IMR-90 (cell line): ENCODE measurements at regions not wholly inside any gene's neighbourhood (a gene's known extent, or its start where the extent isn't known, plus 50 kb on each side); places are given as distances from the start of the nearest gene placed in this dataset.
A peak's percentile ranks its signal among the peaks of the same experiment; 100 is the strongest.

ENCODE experiments used
- ATAC-seq: fragments of 200-7000 bp; cut with Tn5 transposase; 2 replicates; pipeline ENCODE4 v1.9.1; 2020; ENCODE audit warnings: low read depth, mild to moderate bottlenecking, moderate library complexity
- BruUV-seq: library from RNA; stranded (reverse); fragments of 400-500 nt; replicated peaks from 2 replicates; lab custom pipeline; 2021; lab: Mats Ljungman, UMichigan
- CTCF ChIA-PET: fragments of 300-600 bp; formaldehyde crosslinking; extraction: SDS; loops from one replicate; lab custom pipeline; 2021; ENCODE audit warnings: antibody characterized with exemption; lab: Yijun Ruan, JAX
- POLR2A ChIA-PET: fragments of 300-600 bp; sonication (Branson Sonifier 250); formaldehyde crosslinking; loops from one replicate; lab custom pipeline; 2022; ENCODE audit warnings: antibody characterized with exemption; ENCODE audit not compliant: unreplicated experiment; lab: Charles Lee
- DNase-seq: peaks from one replicate; pipeline ENCODE4 v3.0.0; 2013
- H2AFZ ChIP-seq: replicated peaks from 2 replicates; pipeline ENCODE3; 2013; ENCODE audit warnings: low read length, mild to moderate bottlenecking; ENCODE audit not compliant: poor library complexity
- H2AK5ac ChIP-seq: 2 replicates; pipeline ENCODE4 v1.6.1; 2013; ENCODE audit warnings: low read depth, low read length, inconsistent platforms
- H2AK9ac ChIP-seq: replicated peaks from 2 replicates; pipeline ENCODE3; 2013; ENCODE audit warnings: mild to moderate bottlenecking, low read depth, low read length, moderate library complexity; ENCODE audit not compliant: poor library complexity
- H2BK120ac ChIP-seq: 2 replicates; pipeline ENCODE4 v1.6.1; 2013; ENCODE audit warnings: low read depth, low read length, inconsistent platforms
- H2BK15ac ChIP-seq: 3 replicates; pipeline ENCODE4 v1.6.1; 2013; ENCODE audit warnings: low read depth, low read length, inconsistent platforms
- H2BK20ac ChIP-seq: 2 replicates; pipeline ENCODE4 v1.6.1; 2013; ENCODE audit warnings: low read depth, mild to moderate bottlenecking, inconsistent platforms, low read length, moderate library complexity
- H2BK5ac ChIP-seq: 2 replicates; pipeline ENCODE4 v1.6.1; 2013; ENCODE audit warnings: mild to moderate bottlenecking, low read depth, low read length, inconsistent platforms; ENCODE audit not compliant: poor library complexity, severe bottlenecking
- H3K14ac ChIP-seq: replicated peaks from 2 replicates; pipeline ENCODE4 v1.6.1; 2013; ENCODE audit warnings: low read depth, low read length, inconsistent platforms
- H3K18ac ChIP-seq: 2 replicates; pipeline ENCODE4 v1.6.1; 2013; ENCODE audit warnings: low read depth, low read length, control low read depth
- H3K23ac ChIP-seq: 2 replicates; pipeline ENCODE4 v1.6.1; 2013; ENCODE audit warnings: low read depth, low read length, inconsistent platforms
- H3K27ac ChIP-seq: 2 replicates; pipeline ENCODE4 v1.5.1; 2013; ENCODE audit warnings: mild to moderate bottlenecking, control low read depth, low read length; ENCODE audit not compliant: insufficient read depth
- H3K27me3 ChIP-seq: 2 replicates; pipeline ENCODE4 v1.6.1; 2013; ENCODE audit warnings: low read length; ENCODE audit not compliant: control insufficient read depth, insufficient read depth
- H3K36me3 ChIP-seq: 2 replicates; pipeline ENCODE4 v1.6.1; 2013; ENCODE audit warnings: low read length, mixed read lengths; ENCODE audit not compliant: control insufficient read depth, insufficient read depth
- H3K4ac ChIP-seq: 2 replicates; pipeline ENCODE4 v1.6.1; 2013; ENCODE audit warnings: low read depth, low read length, inconsistent platforms
- H3K4me1 ChIP-seq: 2 replicates; pipeline ENCODE4 v1.6.1; 2013; ENCODE audit warnings: low read length, mixed read lengths; ENCODE audit not compliant: control insufficient read depth, insufficient read depth
- H3K4me2 ChIP-seq: 2 replicates; pipeline ENCODE4 v1.6.1; 2013; ENCODE audit warnings: low read depth, mild to moderate bottlenecking, control low read depth, low read length, moderate library complexity
- H3K4me3 ChIP-seq: 2 replicates; pipeline ENCODE4 v1.5.1; 2013; ENCODE audit warnings: low read depth, mild to moderate bottlenecking, control low read depth, low read length, moderate library complexity; ENCODE audit not compliant: insufficient read depth
- H3K56ac ChIP-seq: 2 replicates; pipeline ENCODE4 v1.6.1; 2013; ENCODE audit warnings: low read length, inconsistent platforms; ENCODE audit not compliant: insufficient read depth; ENCODE audit errors: extremely low read depth
- H3K79me1 ChIP-seq, 2 experiments: 2 replicates each; pipeline ENCODE4 v1.6.1; 2013; ENCODE audit warnings: low read length in 2 of 2, inconsistent platforms in 1 of 2, low read depth in 1 of 2
- H3K9ac ChIP-seq: 2 replicates; pipeline ENCODE4 v1.6.1; 2013; ENCODE audit warnings: low read depth, low read length, control low read depth
- H3K9me1 ChIP-seq: 2 replicates; pipeline ENCODE4 v1.6.1; 2013; ENCODE audit warnings: low read length, inconsistent platforms; ENCODE audit not compliant: insufficient read depth
- H3K9me3 ChIP-seq: 2 replicates; pipeline ENCODE4 v1.6.1; 2013; ENCODE audit warnings: low read length; ENCODE audit not compliant: control insufficient read depth, insufficient read depth
- H4K20me1 ChIP-seq: 2 replicates; pipeline ENCODE4 v1.6.1; 2013; ENCODE audit warnings: low read length, inconsistent platforms; ENCODE audit not compliant: insufficient read depth
- H4K5ac ChIP-seq: 2 replicates; pipeline ENCODE4 v1.6.1; 2013; ENCODE audit warnings: mild to moderate bottlenecking, low read depth, low read length, control low read depth
- H4K8ac ChIP-seq, 2 experiments: 2 replicates each; pipeline ENCODE4 v1.6.1; 2013; ENCODE audit warnings: low read depth in 2 of 2, low read length in 2 of 2, control low read depth in 1 of 2, inconsistent platforms in 1 of 2
- H4K91ac ChIP-seq: 2 replicates; pipeline ENCODE4 v1.6.1; 2013; ENCODE audit warnings: low read depth, low read length, inconsistent platforms; ENCODE audit not compliant: insufficient read depth
- BHLHE40 ChIP-seq: fragments of 150-350 bp; IDR thresholded peaks from 2 replicates; pipeline ENCODE4 v1.6.1; 2016; ENCODE audit warnings: mild to moderate bottlenecking, low read depth, low read length
- CEBPB ChIP-seq: IDR thresholded peaks from 2 replicates; pipeline ENCODE4 v1.6.1; 2012; ENCODE audit warnings: low read depth, low read length, improper control_type of control experiment
- CHD1 ChIP-seq: IDR thresholded peaks from 2 replicates; pipeline ENCODE4 v1.6.1; 2012; ENCODE audit warnings: low read depth, low read length, improper control_type of control experiment
- ELK1 ChIP-seq: fragments of 150-350 bp; IDR thresholded peaks from 2 replicates; pipeline ENCODE4 v1.6.1; 2016; ENCODE audit warnings: low read depth, mild to moderate bottlenecking, low read length, moderate library complexity, borderline replicate concordance
- FOS ChIP-seq: fragments of 150-350 bp; IDR thresholded peaks from 2 replicates; pipeline ENCODE4 v1.6.1; 2016; ENCODE audit warnings: low read depth, low read length
- MAFK ChIP-seq: IDR thresholded peaks from 2 replicates; pipeline ENCODE4 v1.6.1; 2012; ENCODE audit warnings: low read depth, low read length, improper control_type of control experiment
- MAZ ChIP-seq: IDR thresholded peaks from 2 replicates; pipeline ENCODE4 v1.6.1; 2012; ENCODE audit warnings: low read depth, mild to moderate bottlenecking, low read length, improper control_type of control experiment, moderate library complexity, borderline replicate concordance
- MXI1 ChIP-seq: IDR thresholded peaks from 2 replicates; pipeline ENCODE4 v1.6.1; 2012; ENCODE audit warnings: low read depth, mild to moderate bottlenecking, low read length, moderate library complexity, borderline replicate concordance
- NFE2L2 ChIP-seq: fragments of 150-350 bp; IDR thresholded peaks from 2 replicates; pipeline ENCODE4 v1.6.1; 2016; ENCODE audit warnings: low read depth, mild to moderate bottlenecking, low read length
- POLR2A ChIP-seq: IDR thresholded peaks from 2 replicates; pipeline ENCODE4 v1.6.1; 2012; ENCODE audit warnings: mild to moderate bottlenecking, low read depth, low read length
- RAD21 ChIP-seq: IDR thresholded peaks from 2 replicates; pipeline ENCODE4 v1.6.1; 2012; ENCODE audit warnings: low read length, improper control_type of control experiment
- RCOR1 ChIP-seq: IDR thresholded peaks from 2 replicates; pipeline ENCODE4 v1.6.1; 2012; ENCODE audit warnings: mild to moderate bottlenecking, low read length, improper control_type of control experiment; ENCODE audit not compliant: insufficient replicate concordance
- RFX5 ChIP-seq: IDR thresholded peaks from 2 replicates; pipeline ENCODE4 v1.8.0; 2012; ENCODE audit warnings: low read depth, mild to moderate bottlenecking, low read length, moderate library complexity
- SMC3 ChIP-seq: fragments of 150-350 bp; IDR thresholded peaks from 2 replicates; pipeline ENCODE4 v1.6.1; 2016; ENCODE audit warnings: low read depth, mild to moderate bottlenecking, antibody characterized with exemption, low read length, moderate library complexity
- USF2 ChIP-seq: fragments of 150-350 bp; IDR thresholded peaks from 2 replicates; pipeline ENCODE4 v1.6.1; 2017; ENCODE audit warnings: mild to moderate bottlenecking, antibody characterized with exemption, low read length, low read depth
- WGBS, 2 experiments: methylation state at CpG; one replicate each; pipeline versions ENCODE4 v1.1.5 to v1.1.7; 2013; ENCODE audit warnings: missing lambda C conversion rate in 2 of 2; ENCODE audit not compliant: insufficient read length in 1 of 2; ENCODE audit errors: extremely low coverage in 2 of 2; 5-methylcytosine and 5-hydroxymethylcytosine counted together
- dilution Hi-C: fragments of 300-500 bp; cut with HindIII; formaldehyde crosslinking; loops from one replicate; pipeline ENCODE4 v1.14.3; 2018; ENCODE audit warnings: low sequenced_read_pairs; ENCODE audit not compliant: unreplicated experiment
- in situ Hi-C: fragments of 300-500 bp; cut with MboI; formaldehyde crosslinking; loops from 3 replicates; pipeline ENCODE4 v1.14.3; 2019; ENCODE audit warnings: low sequenced_read_pairs, inconsistent platforms, mixed read lengths
- intact Hi-C: fragments of 100-400 bp; cut with micrococcal nuclease; formaldehyde crosslinking; loops from 2 replicates; pipeline ENCODE4 v1.10.0; 2022

DNA sequence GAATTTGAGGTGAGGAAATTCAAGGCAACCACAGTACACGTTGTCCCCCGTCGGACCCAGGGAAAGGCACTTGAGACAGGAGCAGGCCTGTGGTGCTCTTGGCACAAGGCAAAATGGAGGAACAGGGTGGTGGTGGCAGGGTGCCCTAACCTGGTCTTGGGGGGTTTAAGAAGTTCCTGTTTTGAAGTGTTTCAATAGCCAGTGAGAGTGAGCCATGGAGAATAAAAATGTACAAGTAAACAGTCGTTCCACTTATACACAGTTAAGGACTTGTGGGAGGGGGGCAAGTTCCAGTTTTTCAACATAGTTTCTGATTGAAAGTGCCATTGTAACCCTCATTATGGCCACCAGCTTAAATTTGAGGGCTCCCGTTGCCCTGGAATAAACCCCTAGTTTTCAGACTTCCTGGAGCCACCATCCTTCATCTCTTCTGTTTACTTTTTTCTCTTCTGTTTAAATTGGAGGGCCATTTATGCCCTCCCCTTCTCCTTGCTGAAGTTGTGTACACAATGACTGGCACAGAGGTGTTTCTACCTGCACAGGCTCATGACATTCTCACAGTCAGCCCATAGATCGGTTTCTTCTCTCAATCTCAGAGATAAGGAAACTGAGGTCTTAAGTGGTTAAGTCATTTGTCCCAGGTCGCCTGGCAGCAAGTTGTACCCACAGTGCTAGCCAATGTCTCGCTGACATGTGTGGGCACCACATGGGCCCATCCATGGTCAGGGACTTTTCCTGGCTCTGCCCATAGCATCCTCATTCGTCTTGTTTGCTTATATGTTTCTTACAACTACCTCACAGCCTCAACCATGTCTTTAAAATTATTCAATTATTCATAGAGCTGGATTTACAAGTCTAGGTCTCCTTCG, 66.0 kb upstream of the ST3GAL5 start (continued):
- no peak for TF ChIP-seq RCOR1

GRCh38 chr2:85954192-85954589, 65.4 kb upstream of the ST3GAL5 start:
- Histone ChIP-seq H2AFZ (peak overlapping the region; percentile 33), H3K36me3 (no peaks in the 10 kb centered on the region), H3K4me2 (no peak overlapping the region), H3K4me3 (no peak overlapping the region), H4K20me1 (no peaks in the 10 kb centered on the region), H2BK5ac (no peak overlapping the region), H2AK5ac (no peak overlapping the region), H2BK20ac (no peak overlapping the region), H2BK120ac (no peak overlapping the region), H3K4me1 (no peaks in the 10 kb centered on the region), H3K9ac (no peak overlapping the region), H3K23ac (no peak overlapping the region), H3K27ac (no peak overlapping the region), H3K9me1 (peaks cover 4% of the 10 kb centered on the region; the same call in 1 of the 2 replicates), H3K14ac (no peak overlapping the region), H3K79me1 (no peaks in the 10 kb centered on the region; a peak in 1 of 4 replicates), H4K8ac (no peak overlapping the region), H4K5ac (no peak overlapping the region), H4K91ac (no peak overlapping the region), H3K9me3 (no peaks in the 10 kb centered on the region), H3K27me3 (peaks cover 27% of the 10 kb centered on the region), H2BK15ac (no peak overlapping the region), H3K18ac (no peak overlapping the region), H3K56ac (no peak overlapping the region), H2AK9ac (no peak overlapping the region), H3K4ac (no peak overlapping the region)
- no peak for ATAC-seq
- dilution Hi-C loops (no loop called here), in situ Hi-C loops (no loop called here), intact Hi-C loops (no loop called here)
- CTCF ChIA-PET, result no interaction called here
- WGBS, 2 experiments, result no CpG with 5 or more reads among the region's 4 CpGs
- no TSS peak for BruUV-seq
- POLR2A ChIA-PET, result no interaction called here
- no peak for DNase-seq
- no peak for TF ChIP-seq MAFK
- no peak for TF ChIP-seq ELK1
- no peak for TF ChIP-seq CEBPB
- no peak for TF ChIP-seq POLR2A
- TF ChIP-seq RFX5, result no peak
- no peak for TF ChIP-seq RCOR1
- TF ChIP-seq SMC3, result no peak
- TF ChIP-seq RAD21, result no peak
- TF ChIP-seq CHD1, result no peak
- TF ChIP-seq BHLHE40, result no peak
- TF ChIP-seq MAZ, result no peak
- TF ChIP-seq NFE2L2, result no peak
- no peak for TF ChIP-seq USF2
- TF ChIP-seq MXI1, result no peak
- TF ChIP-seq FOS, result no peak
